Activated CD4-positive, alpha-beta T cell treated with anti-CD3 and anti-CD28 coated beads, Interleukin-2, Interleukin-6, amounts not matched to agents 100 ng/mL and 50 ng/mL, durations not matched to agents 16 hours and 8 hours (primary cell): ENCODE measurements at regions not wholly inside any gene's neighbourhood (a gene's known extent, or its start where the extent isn't known, plus 50 kb on each side); places are given as distances from the start of the nearest gene placed in this dataset.
"Not testable (repeated sequence)": the region's sequence is repeated elsewhere in the genome, so short reads cannot be mapped to it uniquely, and the experiment has no call there.

Experiments
- DNase-seq: peaks from one replicate; pipeline ENCODE4 v3.0.0-alpha.2; 2020

DNA sequence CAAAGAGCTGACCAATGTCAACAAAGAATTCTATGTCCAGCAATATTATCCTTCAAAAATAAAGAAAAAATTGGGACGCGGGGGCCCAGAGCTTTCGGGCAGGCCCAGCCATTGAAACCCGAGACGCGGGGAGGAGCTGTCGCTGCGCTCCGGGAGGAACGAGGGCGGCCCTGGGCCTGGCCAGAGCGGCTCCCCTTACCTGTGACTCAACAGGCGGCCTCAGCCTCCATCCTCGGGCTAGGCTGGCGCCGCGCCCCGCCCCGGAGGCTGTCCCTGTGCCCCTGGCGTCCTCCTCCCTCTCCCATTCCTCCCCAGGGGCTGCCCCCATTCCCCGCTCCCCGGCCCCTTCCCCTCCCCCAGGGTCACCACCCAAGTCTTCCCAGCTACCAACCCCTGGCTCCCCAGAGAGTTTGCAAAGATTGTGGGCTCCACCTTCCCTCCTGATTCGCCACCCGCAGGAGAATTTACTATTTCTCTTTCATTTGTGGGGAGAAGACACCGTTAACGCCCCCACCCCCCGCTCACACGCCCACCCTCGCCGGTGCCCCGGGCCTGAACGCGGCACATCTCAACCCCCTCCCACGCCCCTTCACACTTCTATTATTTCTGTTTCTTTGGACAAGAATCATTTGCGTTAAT is 127.9 kb downstream of the ARRDC4 start:
- not testable (repeated sequence) for DNase-seq

DNA sequence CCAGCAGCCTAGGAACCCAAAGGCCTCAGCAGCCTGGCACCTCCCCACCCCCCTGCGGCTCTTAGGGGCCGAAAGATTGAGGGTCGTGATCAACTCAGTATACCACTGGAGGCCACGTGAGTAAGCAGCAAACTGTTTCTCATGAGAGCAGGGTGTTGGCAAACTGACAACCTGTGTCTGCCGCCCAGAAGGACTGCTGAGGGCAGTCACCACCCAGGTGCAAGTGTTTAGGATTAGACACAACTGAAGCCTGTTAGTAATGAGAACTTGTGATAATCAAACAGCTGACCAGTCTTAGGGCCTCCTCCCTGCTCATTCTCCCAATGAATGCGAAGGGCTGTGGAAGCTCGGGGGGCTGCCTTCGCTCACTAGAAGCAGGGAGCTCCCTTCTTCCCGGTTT is 128.8 kb downstream of the ARRDC4 start:
- not testable (repeated sequence) for DNase-seq

DNA sequence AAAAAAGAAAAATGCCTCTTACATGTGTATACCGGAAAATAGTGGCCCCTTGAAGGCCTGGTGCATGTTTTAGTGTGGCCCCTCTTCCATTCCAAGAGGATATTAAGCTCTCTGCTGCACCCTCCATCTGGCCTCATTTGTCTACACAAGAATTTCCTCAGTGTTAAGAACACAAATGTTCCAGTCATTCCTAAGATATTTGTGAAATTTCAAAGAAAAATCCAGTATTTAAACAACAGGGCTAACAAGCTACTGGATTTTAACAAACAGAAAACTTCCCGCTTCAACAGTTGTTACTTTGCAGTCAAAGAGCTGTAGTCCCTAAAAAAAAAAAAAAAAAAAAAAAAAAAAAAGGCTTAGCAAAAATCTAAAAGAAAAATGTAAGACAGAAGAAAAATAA is 137.5 kb downstream of the ARRDC4 start:
- DNase-seq = not testable (repeated sequence)

DNA sequence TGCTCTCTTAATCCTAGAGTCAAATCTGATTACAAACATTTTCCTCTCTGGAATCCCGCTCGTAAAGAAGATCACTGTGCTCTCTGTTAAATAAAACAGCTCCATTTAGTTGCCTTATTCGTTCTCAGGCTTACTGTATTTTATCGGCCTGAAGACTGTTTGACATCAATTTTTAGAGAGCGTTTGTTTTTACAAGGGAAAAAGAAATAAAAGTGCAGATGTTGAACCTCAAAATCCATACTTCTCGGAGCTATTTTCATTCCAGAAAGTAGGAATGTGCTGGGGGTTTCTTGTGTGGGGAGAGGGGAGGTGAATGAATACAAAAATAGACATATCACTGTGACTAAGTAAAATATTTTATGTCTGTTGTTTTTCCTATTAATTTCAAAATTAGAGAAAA is 140.1 kb downstream of the ARRDC4 start:
- not testable (repeated sequence) for DNase-seq

DNA sequence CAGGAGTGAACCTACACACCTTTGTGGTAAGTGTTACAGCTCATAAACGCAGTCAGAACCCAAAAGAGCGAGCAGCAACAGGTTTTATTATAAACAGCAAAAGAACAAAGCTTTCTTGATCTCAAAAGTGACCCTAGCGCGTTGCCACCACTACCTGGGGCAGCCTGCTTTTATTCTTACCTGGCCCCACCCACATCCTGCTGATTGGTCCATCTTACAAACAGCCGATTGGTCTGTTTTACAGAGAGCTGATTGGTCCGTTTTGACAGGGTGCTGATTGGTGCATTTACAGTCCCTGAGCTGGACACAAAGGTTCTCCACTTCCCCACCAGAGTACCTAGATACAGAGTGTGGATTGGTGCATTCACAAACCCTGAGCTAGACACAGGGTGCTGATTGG is 143.1 kb downstream of the ARRDC4 start:
- no peak for DNase-seq

DNA sequence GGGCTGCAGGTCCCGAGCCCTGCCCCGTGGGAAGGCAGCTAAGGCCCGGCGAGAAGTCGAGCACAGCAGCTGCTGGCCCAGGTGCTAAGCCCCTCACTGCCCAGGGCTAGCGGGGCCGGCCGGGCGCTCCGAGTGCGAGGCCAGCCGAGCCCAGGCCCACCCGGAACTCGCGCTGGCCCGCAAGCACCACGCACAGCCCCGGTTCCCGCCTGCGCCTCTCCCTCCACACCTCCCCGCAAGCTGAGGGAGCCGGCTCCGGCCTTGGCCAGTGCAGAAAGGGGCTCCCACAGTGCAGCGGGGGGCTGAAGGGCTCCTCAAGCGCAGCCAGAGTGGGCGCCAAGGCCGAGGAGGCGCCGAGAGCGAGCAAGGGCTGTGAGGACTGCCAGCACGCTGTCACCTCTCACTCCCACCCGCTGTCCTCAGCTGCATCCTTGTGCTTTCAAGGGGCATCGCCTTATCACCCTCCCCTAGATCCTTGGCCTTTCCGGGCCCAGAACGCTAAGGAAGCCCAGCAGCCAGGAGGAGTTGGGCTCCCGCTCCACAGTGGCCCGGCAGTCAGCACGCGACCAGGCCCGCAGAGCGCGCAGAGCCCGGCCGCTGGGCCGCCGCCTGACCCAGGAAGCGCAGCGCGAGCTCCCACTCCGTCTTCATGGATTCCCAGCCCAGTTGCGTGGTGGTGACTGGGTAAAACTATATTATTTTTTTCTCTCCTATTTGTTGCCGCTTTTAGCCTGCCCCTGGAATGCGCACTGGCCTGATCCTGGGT is 144.1 kb downstream of the ARRDC4 start:
- DNase-seq = not testable (repeated sequence)

DNA sequence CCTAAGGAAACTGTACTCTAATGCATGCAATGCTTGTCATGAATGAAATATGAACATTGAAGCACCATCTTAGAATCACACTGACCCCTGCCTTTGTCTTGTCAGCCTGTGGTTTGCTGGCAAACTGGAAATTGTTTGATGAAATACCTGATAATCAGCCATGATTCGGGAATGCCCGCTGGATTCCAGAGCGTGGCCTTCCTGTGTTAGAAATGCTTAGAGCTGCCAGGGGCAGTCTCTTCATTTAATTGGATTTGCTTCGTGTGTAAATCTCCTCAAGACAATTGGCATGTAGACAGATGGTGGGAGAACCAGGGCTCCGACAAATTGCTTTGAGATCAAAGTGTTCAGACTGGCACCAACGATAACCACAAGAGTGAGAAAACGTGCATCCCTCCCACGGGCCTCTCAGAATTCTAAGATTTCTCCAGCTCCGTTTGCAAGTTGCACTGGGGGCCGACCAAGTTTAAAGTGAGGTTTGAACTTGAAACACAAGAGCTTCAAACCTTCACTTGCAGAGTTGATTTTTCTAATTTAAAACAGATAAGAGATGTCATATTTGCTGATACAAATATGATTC is 146.2 kb downstream of the ARRDC4 start:
- DNase-seq = not testable (repeated sequence)

DNA sequence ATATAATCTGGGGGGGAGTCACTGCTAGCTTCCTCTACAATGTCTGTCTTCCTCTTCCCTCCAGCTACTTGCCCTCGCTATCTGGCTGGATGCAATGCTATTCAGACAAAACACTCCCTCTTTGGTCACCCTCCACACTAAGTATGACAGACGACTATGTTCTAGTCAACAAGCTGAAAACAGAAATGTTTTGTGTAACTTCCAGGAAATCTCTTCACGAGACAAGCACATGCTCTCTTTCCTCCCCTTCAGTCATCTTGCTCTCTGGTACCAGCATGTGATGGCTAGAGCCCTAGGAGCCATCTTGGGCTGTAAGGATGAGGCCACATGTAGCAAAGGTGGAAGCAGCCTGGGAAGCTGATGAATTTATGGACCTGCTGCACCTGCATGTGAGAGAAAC is 151.3 kb downstream of the ARRDC4 start:
- no peak for DNase-seq

DNA sequence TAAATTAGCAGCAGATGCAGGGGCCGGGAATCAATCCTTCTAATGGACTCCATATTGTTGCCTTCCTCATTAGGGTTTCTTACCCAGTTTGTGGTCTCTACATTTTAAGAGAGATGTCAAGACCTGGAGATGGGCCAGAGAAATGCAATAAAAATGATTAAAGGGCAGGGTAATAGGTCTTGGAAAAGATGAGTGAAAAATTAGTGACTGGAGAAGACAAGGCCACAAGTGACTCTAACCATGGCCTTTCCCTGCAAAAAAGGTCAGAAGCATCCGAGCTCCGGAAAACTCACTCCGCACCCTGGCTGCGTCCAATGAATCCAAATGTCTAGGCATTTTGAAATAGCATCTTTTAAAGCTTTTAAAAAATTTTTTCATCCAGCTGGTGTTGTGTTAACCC is 152.8 kb downstream of the ARRDC4 start:
- no peak for DNase-seq

DNA sequence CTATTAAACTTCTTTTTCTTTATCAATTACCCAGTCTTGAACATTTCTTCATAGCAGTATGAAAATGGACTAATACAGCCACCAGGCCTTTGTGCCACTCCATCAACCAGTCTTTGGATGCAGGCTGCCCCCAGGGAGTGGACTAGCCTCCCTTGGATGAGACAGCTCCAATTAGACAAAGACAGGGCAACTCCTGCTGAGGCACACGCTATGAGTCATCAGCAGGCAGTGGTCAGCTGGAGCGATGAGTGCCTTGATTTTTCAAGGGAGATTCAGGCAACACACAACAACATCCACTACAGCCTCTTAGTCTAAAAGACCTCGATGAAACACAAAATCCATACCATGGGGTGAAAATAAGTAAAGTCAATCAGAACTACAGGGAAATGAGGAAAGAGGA is 160.1 kb downstream of the ARRDC4 start:
- no peak for DNase-seq

DNA sequence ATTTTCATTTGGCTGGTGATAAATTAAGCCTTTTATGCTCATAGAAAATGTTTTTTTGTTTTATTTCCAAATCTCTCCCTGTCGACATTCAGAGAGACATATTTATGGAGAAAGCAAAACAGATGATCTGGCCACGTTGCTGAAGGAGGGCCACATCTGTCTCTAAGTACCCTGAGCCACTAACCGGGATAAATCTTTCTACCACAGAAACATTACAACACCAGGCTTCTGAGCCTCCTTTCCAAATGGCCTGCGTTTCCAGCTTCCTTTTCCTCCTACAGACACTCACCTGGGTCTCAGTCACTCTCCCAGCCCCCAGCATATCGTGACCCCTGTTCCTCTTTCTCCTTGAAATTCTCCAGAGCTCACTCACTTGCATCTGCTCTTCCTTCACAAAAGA is 161.0 kb downstream of the ARRDC4 start:
- no peak for DNase-seq

DNA sequence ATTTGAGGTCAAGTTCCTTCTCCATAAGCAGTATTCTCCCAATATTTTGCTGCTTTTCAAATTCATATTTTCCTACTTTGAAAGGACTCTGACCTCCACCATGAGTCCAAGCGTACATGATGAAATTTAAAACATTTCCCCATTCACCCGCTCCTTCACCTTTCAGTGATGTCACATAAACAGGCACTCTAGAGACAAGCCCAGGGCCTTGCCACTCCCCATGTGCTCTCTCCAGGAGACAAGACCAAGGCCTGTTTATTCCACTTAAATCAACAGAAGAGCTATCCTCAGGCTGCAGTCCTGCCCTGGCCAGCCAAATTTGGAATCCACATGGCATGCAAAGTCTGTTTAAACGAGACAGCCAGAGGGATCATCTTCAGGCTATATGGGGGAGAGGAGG is 161.5 kb downstream of the ARRDC4 start:
- no peak for DNase-seq

DNA sequence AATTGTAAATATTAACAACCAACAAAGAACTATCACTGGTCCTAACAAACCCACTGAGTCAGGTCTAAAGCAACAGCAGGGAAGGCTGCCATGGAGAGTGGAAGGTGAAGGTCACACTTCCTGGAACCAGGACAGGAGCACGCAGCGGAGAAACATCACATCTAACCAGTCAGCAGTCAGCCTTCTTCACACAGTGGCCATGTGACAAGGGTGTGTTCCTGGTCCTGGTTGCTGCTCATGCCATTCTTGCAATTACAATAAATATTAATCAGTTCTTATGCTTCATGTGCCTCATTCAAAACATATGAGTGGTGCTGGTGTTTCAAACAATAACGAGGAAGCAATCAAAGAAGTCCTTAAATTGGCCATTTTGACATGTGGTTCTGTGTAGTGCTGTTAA is 162.8 kb downstream of the ARRDC4 start:
- DNase-seq = no peak

DNA sequence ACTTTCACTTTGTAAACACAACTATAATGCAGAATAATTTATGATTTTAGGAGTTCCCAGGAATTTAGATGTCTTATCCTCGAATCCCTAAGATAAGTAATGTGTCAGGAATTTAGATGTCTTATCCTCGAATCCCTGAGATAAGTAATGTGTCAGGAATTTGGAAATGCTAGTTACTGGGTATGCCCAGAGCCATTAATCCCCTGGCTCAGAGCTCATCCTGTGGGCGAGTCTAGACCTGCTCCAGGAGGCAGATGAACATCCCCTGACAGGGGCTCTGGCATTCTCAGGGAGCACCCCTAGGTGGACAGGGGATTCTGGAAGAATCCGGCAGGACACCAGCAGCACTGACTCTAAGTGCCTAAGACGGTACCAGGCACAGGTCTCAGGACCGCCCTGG is 163.3 kb downstream of the ARRDC4 start:
- no peak for DNase-seq

DNA sequence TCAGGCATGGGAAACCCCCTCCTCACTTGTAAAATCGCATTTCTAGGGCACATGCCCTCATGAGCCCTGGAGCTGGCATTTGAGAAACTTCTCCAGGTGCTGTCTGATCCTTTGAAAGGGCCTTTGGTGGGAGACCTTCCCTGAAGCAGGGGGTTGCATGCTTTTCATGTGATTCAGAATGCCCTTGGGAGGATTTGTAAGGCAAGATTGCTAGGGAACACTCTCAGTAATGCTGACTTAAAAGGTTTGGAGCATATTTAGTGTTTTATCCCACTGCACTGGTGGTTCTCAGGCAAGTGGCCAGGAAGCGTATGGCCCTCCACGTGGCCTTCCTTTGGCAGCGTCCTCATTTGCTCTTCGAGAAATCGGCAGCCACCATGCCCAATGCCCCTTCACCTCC is 164.1 kb downstream of the ARRDC4 start:
- no peak for DNase-seq

DNA sequence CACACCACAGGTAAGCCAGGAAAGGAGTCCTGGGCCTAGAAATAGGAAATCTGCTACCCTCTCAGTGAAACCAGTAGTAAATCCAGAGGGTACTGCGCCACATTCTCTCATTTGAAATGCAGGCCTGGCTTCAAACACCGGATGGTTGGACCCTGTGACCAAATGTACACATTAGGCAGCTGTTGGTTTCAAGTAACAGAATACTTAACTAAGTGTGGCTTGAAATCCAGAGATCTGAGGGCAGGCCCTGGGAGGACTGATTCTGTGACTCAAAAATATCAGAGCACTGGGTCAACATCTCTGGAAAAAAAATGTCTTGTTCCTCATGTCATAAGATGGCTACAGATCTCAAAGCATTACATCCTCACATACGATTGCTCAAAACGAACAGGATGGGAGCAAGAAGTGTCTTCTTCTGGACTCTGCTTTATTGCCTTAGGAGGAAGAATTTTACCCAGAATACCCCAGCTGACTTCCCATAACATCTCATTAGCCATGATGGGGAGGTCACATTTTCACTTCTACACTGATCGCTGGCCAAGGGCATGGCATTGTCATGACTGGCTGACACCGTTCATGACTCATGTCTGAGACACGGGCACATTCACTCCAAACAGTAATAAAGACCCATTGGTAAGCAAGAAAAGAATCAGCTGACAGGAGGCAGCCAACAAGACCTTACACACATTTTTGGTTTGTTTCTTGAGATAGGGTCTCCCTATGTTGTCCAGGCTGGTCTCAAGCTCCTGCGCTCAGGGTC is 166.0 kb downstream of the ARRDC4 start:
- no peak for DNase-seq

DNA sequence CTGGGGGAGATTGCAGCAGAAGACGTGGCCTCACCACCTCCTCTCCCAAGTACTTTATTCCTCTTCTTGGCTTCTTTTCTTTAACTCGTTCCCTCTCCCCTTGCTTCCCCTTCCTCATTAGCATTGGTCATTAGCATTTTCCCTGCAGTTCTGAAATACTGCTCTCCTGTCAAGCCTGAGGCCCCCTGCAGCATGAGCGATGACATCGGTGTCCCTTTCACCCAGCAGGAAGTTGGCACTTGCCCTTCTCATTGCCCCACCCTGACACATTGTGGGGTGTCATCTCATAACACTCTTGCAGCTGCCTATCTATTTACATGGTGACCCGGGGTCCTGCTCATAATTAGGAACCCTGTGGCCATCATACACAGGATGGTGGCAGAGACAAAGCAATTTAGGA is 167.1 kb downstream of the ARRDC4 start:
- no peak for DNase-seq

DNA sequence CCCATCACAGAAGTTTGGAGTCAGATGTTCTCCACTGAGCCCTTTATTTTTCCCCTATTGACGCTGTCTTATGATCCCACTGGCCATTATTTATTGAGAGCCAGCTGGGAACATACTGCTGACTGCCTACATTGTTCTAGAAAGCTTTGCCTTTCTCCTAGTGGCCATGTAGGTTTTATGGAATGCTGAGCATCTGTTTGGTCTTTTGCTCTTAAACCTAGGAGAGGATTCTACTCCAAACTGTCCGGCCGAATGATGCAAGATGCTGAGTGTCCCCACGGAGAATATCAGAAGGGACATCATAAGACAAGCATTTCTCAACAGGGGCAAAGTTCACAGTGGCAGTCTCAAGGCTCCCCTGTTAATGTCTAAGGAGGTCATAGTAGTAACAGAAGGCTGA is 171.4 kb downstream of the ARRDC4 start:
- DNase-seq = no peak

DNA sequence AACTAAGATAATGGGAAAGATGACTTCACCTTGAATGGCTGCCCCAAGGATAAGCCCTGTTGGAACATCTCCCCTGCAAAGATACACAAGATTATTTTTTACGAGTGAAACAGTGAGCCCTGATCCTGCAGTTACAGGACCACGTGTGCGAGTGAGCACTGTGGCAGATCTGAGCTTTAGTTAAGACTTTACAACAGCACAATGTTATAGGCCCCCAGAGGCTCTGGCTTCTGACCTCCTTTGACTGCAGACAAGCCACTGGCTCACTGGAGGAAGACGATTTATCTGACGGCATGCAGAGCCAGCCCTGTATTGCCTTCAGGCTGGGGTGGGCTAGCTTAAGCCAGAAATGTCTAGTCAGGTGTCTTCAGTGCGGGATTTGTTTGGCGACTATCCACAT is 174.4 kb downstream of the ARRDC4 start:
- DNase-seq = no peak

DNA sequence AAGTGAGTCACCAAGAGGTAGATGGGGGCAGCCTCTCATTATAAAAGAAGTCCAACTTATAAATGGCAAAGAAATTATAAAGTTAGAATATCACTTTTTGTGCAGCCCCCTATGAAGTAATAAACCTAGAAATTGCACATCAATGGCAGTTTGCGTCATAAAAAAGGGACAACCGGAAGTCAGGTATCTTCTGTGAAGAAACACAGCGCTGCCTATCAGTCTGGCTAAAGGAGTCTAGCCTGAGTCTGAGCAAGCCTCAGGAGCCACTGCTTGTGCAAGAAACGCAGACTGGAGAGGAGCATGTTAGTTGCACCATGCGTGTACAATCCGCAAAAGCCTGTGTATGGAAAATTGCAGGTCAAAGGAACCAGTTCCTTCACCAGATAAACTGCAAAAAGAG is 178.4 kb downstream of the ARRDC4 start:
- DNase-seq = no peak

DNA sequence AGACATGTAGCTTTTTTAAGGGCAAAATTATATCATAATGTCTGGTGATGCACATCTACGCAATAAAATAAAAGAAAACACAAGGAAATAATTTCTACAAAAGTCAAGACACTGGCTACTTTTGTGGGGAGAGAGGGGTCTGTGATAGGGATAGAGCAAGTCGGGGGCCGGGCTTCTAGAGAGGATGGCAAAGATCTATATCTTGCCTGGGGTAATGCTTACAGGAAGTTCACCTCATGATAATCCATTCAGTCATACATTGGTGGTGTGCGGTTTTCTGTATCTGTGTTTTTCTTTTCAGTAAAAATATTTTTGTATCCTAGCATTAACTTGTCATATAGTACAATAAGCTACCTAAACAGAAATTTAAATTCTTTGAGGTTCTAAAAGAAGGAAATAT is 178.8 kb downstream of the ARRDC4 start:
- DNase-seq = no peak

DNA sequence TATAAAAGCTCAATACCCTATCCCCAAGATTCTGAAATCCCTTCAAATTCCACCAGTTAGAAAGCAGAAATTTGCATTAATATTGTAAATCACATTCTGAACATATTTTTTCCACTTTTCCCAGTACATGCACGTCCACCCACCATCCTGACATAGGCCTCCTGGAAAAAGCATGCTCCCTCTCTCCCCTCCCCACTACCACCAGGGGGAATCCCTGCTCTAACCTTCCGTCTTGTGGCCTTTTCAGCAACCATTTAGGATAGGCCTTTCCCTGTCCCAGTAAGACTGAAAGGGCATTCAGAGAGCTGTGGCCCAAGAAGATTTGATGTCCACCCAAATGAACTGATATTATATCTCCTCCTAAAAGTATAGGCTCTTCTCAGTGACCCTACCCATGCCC is 182.1 kb downstream of the ARRDC4 start:
- no peak for DNase-seq

DNA sequence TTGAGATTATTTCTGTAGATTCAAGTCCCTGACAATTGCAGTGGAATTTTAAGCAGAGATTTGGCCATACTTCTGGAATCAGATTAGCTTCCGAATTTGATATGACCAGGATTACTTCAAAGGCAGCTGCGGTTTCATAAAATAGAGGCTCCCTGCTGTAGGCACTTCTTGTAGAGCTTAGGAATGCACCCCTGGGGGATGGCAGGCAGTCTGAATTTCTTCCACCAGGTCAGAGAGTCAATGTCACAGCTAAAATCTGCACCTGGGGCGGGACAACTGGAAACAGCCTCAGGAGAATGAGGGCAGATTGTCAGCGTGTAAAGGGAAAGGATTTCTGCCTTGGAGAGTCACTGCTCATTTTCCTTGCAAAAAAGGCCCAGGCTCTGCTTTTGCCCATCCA is 182.6 kb downstream of the ARRDC4 start:
- no peak for DNase-seq

DNA sequence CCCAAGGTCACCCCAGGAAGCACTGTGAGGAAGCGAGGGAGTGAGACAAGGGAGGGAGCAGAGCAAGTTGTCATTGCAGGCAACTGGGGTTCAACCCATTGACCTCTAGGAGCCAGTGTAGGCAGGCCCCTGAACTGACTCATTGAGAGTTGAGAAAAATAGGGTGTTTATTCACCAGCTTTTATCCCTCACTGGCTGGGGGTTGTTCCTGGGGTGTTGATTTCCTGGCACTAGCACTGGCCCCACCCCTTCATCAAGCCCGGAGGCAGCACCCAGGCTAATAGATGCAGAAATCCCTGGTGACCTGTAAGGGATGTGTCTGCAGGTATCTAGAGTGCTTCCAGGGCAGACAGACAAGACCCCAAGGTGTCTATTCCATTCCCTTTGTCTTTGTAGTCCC is 183.9 kb downstream of the ARRDC4 start:
- DNase-seq = no peak
